ENCODE measurements at regions not wholly inside any gene's neighbourhood (a gene's known extent, or its start where the extent isn't known, plus 50 kb on each side); places are given as distances from the start of the nearest gene placed in this dataset.

- Histone ChIP-seq H3K56ac (ENCODE audit: insufficient read length, low read depth, low read length) (no peak overlapping the region), H2BK5ac (ENCODE audit: insufficient read length, low read length) (no peak overlapping the region), H2BK12ac (ENCODE audit: insufficient read length, low read depth, low read length) (no peak overlapping the region), H3K9me3 (ENCODE audit: control insufficient read depth, low read depth, low read length) (no peaks in the 10 kb centered on the region), H3K18ac (ENCODE audit: insufficient read length, low read depth, low read length) (no peak overlapping the region), H3K23me2 (ENCODE audit: insufficient read length, low read depth, low read length, poor library complexity, severe bottlenecking) (no peaks in the 10 kb centered on the region), H2BK20ac (ENCODE audit: low read depth, low read length, poor library complexity, severe bottlenecking) (no peak overlapping the region), H2AFZ (ENCODE audit: low read length) (no peak overlapping the region), H3K27me3 (ENCODE audit: insufficient read depth, low read length) (no peaks in the 10 kb centered on the region), H4K5ac (ENCODE audit: insufficient read length, low read depth, low read length) (no peak overlapping the region), H4K20me1 (ENCODE audit: control insufficient read depth, insufficient read depth, insufficient read length) (no peaks in the 10 kb centered on the region), H3K79me1 (ENCODE audit: insufficient read depth, low read depth, low read length, poor library complexity, severe bottlenecking) (no peaks in the 10 kb centered on the region), H2BK120ac (ENCODE audit: low read depth, low read length, poor library complexity, severe bottlenecking) (no peak overlapping the region), H4K8ac (replicated peaks; ENCODE audit: insufficient read length, low read depth, low read length) (no peak overlapping the region), H3K4me1 (ENCODE audit: insufficient read depth, low read length) (no peaks in the 10 kb centered on the region), H3K4me2 (ENCODE audit: insufficient read depth, insufficient read length, low read length) (no peak overlapping the region), H3K9ac (ENCODE audit: extremely low read depth, insufficient read length, low read length) (no peak overlapping the region), H3K79me2 (ENCODE audit: insufficient read depth, low read length) (no peaks in the 10 kb centered on the region), H3K14ac (ENCODE audit: insufficient read depth, low read length) (no peak overlapping the region), H3T11ph (ENCODE audit: low read length) (no peak overlapping the region), H3K23ac (ENCODE audit: insufficient read length, low read depth, low read length) (no peak overlapping the region), H2AK5ac (ENCODE audit: insufficient read length, low read length) (no peak overlapping the region), H2BK15ac (ENCODE audit: low read depth, low read length) (no peak overlapping the region), H4K91ac (ENCODE audit: insufficient read length, low read depth, low read length) (no peak overlapping the region), H3K27ac (ENCODE audit: insufficient read length, low read depth, low read length) (no peak overlapping the region), H3K4ac (ENCODE audit: low read depth, low read length) (no peak overlapping the region)
- Mint-ChIP-seq H3K4me3 (no peak overlapping the region), H3K27me3 (ENCODE audit: low read depth) (no peaks in the 10 kb centered on the region), H3K36me3 (ENCODE audit: insufficient read depth in 1 of 3, low read depth in 3 of 3) (peaks cover 0 to 14% (median 0%) of the 10 kb centered on the region in 3 experiments; a peak in 2 of 7 replicates), H3K27ac (no peak overlapping the region; a peak in 1 of 7 replicates), H3K9me3 (peaks cover 6 to 11% of the 10 kb centered on the region in 2 experiments; a peak in 4 of 5 replicates), H3K4me1 (peaks cover 11 to 13% of the 10 kb centered on the region in 2 experiments)
- TF ChIP-seq CTCF (conservative IDR thresholded peaks at IDR 0.05) = no peak
- no peak for DNase-seq
- WGBS (ENCODE audit: extremely low coverage, insufficient read length, low lambda C conversion rate) = no CpG with 5 or more reads among the region's 1 CpG
Measured at GRCh38 chr11:37598381-37598780, 1000.3 kb upstream of the RAG2 start.
